GM21576 (cell line): ENCODE measurements at regions not wholly inside any gene's neighbourhood (a gene's known extent, or its start where the extent isn't known, plus 50 kb on each side); places are given as distances from the start of the nearest gene placed in this dataset.

Experiments
- ATAC-seq: cut with Tn5 transposase; IDR thresholded peaks from one replicate; pipeline ENCODE4 v1.9.1; 2021; ENCODE audit warnings: mild to moderate bottlenecking, moderate library complexity; ENCODE audit not compliant: unreplicated experiment

GRCh38 chr16:56140645-56141044, 50.6 kb upstream of the GNAO1 start:
- ATAC-seq = no peak

GRCh38 chr16:56137269-56137668, 54.0 kb upstream of the GNAO1 start:
- no peak for ATAC-seq

GRCh38 chr16:56136256-56136655, 55.0 kb upstream of the GNAO1 start:
- no peak for ATAC-seq

GRCh38 chr16:56134790-56135189, 56.5 kb upstream of the GNAO1 start:
- ATAC-seq = no peak

GRCh38 chr16:56125922-56126321, 65.4 kb upstream of the GNAO1 start:
- ATAC-seq = no peak

GRCh38 chr16:56122251-56122650, 69.0 kb upstream of the GNAO1 start:
- no peak for ATAC-seq

GRCh38 chr16:56121156-56121500, 70.2 kb upstream of the GNAO1 start:
- peak; percentile 44 for ATAC-seq

GRCh38 chr16:56120447-56121155, 70.7 kb upstream of the GNAO1 start:
- no peak for ATAC-seq

GRCh38 chr16:56119133-56119532, 72.2 kb upstream of the GNAO1 start:
- no peak for ATAC-seq

- no peak for ATAC-seq
Observed at GRCh38 chr16:56116577-56116964, 74.7 kb upstream of the GNAO1 start.

- no peak for ATAC-seq
Observed at GRCh38 chr16:56115817-56116576, 75.3 kb upstream of the GNAO1 start.

GRCh38 chr16:56113223-56113622, 78.1 kb upstream of the GNAO1 start:
- no peak for ATAC-seq

GRCh38 chr16:56111100-56111499, 80.2 kb upstream of the GNAO1 start:
- ATAC-seq = no peak

- ATAC-seq = no peak
Observed at GRCh38 chr16:56109994-56110393, 81.3 kb upstream of the GNAO1 start.

- ATAC-seq = no peak
Observed at GRCh38 chr16:56109205-56109604, 82.1 kb upstream of the GNAO1 start.

GRCh38 chr16:56108724-56109123, 82.6 kb upstream of the GNAO1 start:
- ATAC-seq = no peak

GRCh38 chr16:56108056-56108471, 83.2 kb upstream of the GNAO1 start:
- ATAC-seq = no peak

GRCh38 chr16:56106527-56106926, 84.8 kb upstream of the GNAO1 start:
- no peak for ATAC-seq

- ATAC-seq = no peak
Observed at GRCh38 chr16:56102906-56103305, 88.4 kb upstream of the GNAO1 start.

- no peak for ATAC-seq
Observed at GRCh38 chr16:56102183-56102686, 89.1 kb upstream of the GNAO1 start.

- ATAC-seq = no peak
Observed at GRCh38 chr16:56101480-56101879, 89.8 kb upstream of the GNAO1 start.

- no peak for ATAC-seq
Observed at GRCh38 chr16:56097306-56097705, 94.0 kb upstream of the GNAO1 start.
